ENCODE measurements at regions not wholly inside any gene's neighbourhood (a gene's known extent, or its start where the extent isn't known, plus 50 kb on each side); places are given as distances from the start of the nearest gene placed in this dataset.

- TF ChIP-seq, protein P1, sequence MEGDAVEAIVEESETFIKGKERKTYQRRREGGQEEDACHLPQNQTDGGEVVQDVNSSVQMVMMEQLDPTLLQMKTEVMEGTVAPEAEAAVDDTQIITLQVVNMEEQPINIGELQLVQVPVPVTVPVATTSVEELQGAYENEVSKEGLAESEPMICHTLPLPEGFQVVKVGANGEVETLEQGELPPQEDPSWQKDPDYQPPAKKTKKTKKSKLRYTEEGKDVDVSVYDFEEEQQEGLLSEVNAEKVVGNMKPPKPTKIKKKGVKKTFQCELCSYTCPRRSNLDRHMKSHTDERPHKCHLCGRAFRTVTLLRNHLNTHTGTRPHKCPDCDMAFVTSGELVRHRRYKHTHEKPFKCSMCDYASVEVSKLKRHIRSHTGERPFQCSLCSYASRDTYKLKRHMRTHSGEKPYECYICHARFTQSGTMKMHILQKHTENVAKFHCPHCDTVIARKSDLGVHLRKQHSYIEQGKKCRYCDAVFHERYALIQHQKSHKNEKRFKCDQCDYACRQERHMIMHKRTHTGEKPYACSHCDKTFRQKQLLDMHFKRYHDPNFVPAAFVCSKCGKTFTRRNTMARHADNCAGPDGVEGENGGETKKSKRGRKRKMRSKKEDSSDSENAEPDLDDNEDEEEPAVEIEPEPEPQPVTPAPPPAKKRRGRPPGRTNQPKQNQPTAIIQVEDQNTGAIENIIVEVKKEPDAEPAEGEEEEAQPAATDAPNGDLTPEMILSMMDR (conservative IDR thresholded peaks at IDR 0.05 in 1 of 2, IDR thresholded peaks at IDR 0.05 in 1 of 2; ENCODE audit: low read depth in 1 of 2, low read length in 2 of 2): no peak
- no peak for TF ChIP-seq EZH2 (IDR thresholded peaks at IDR 0.05; ENCODE audit: low read length, missing control alignments)
These were observed 146.3 kb upstream of the ADAMTS3 start for GRCh38 chr4:72715299-72715698.
